ENCODE measurements at regions not wholly inside any gene's neighbourhood (a gene's known extent, or its start where the extent isn't known, plus 50 kb on each side); places are given as distances from the start of the nearest gene placed in this dataset.

- H3K4me3 Mint-ChIP-seq = no peak overlapping the region
- ATAC-seq (ENCODE audit: low read depth) (no peak), DNase-seq (ENCODE audit: low spot score in 2 of 2) (no peak)
- peaks cover 5% of the 10 kb centered on the region for H3K9me3 Mint-ChIP-seq
- H3K36me3 Mint-ChIP-seq = peaks cover 3% of the 10 kb centered on the region
- no peaks in the 10 kb centered on the region for H3K4me1 Mint-ChIP-seq
- no peak overlapping the region for H3K27ac Mint-ChIP-seq
- peaks cover 8% of the 10 kb centered on the region for H3K27me3 Mint-ChIP-seq
Observed at GRCh38 chr22:49192180-49192856, 635.4 kb downstream of the BRD1 start.

GRCh38 chr22:49191506-49191980 is 636.1 kb downstream of the BRD1 start:
- H3K9me3 Mint-ChIP-seq = peaks cover 5% of the 10 kb centered on the region
- H3K27ac Mint-ChIP-seq = no peak overlapping the region
- DNase-seq (ENCODE audit: low spot score in 2 of 2) = no peak
- ATAC-seq (ENCODE audit: low read depth) = no peak
- peaks cover 8% of the 10 kb centered on the region for H3K27me3 Mint-ChIP-seq
- H3K36me3 Mint-ChIP-seq = peaks cover 3% of the 10 kb centered on the region
- no peak overlapping the region for H3K4me3 Mint-ChIP-seq
- H3K4me1 Mint-ChIP-seq = no peaks in the 10 kb centered on the region

GRCh38 chr22:49190816-49191505 is 636.7 kb downstream of the BRD1 start:
- DNase-seq (ENCODE audit: low spot score in 2 of 2) (no peak), ATAC-seq (ENCODE audit: low read depth) (no peak)
- Mint-ChIP-seq H3K4me1 (no peaks in the 10 kb centered on the region), H3K9me3 (peaks cover 5% of the 10 kb centered on the region), H3K27me3 (peaks cover 10% of the 10 kb centered on the region), H3K36me3 (peaks cover 3% of the 10 kb centered on the region), H3K27ac (no peak overlapping the region), H3K4me3 (no peak overlapping the region)

GRCh38 chr22:49189871-49190270 is 637.8 kb downstream of the BRD1 start:
- Mint-ChIP-seq H3K27me3 (peaks cover 14% of the 10 kb centered on the region), H3K4me1 (no peaks in the 10 kb centered on the region), H3K36me3 (peaks cover 5% of the 10 kb centered on the region), H3K4me3 (no peak overlapping the region), H3K27ac (no peak overlapping the region), H3K9me3 (peaks cover 8% of the 10 kb centered on the region)
- no peak for ATAC-seq (ENCODE audit: low read depth)
- no peak for DNase-seq (ENCODE audit: low spot score in 2 of 2)

GRCh38 chr22:49188591-49188990 is 639.1 kb downstream of the BRD1 start:
- Mint-ChIP-seq H3K27me3 (peaks cover 14% of the 10 kb centered on the region), H3K36me3 (peaks cover 5% of the 10 kb centered on the region), H3K4me3 (no peak overlapping the region), H3K4me1 (no peaks in the 10 kb centered on the region), H3K27ac (no peak overlapping the region), H3K9me3 (peaks cover 8% of the 10 kb centered on the region)
- no peak for ATAC-seq (ENCODE audit: low read depth)
- DNase-seq (ENCODE audit: low spot score in 2 of 2) = no peak

GRCh38 chr22:49188091-49188490 is 639.6 kb downstream of the BRD1 start:
- peaks cover 14% of the 10 kb centered on the region for H3K27me3 Mint-ChIP-seq
- H3K4me1 Mint-ChIP-seq = no peaks in the 10 kb centered on the region
- DNase-seq (ENCODE audit: low spot score in 2 of 2) (no peak), ATAC-seq (ENCODE audit: low read depth) (no peak)
- H3K4me3 Mint-ChIP-seq = no peak overlapping the region
- H3K36me3 Mint-ChIP-seq = peaks cover 5% of the 10 kb centered on the region
- peaks cover 8% of the 10 kb centered on the region for H3K9me3 Mint-ChIP-seq
- no peak overlapping the region for H3K27ac Mint-ChIP-seq

- H3K27me3 Mint-ChIP-seq = peaks cover 14% of the 10 kb centered on the region
- ATAC-seq (ENCODE audit: low read depth) = no peak
- no peak for DNase-seq (ENCODE audit: low spot score in 2 of 2)
- no peaks in the 10 kb centered on the region for H3K4me1 Mint-ChIP-seq
- H3K4me3 Mint-ChIP-seq = no peak overlapping the region
- H3K27ac Mint-ChIP-seq = no peak overlapping the region
- peaks cover 5% of the 10 kb centered on the region for H3K36me3 Mint-ChIP-seq
- H3K9me3 Mint-ChIP-seq = peaks cover 8% of the 10 kb centered on the region
Observed at GRCh38 chr22:49186762-49187161, 640.9 kb downstream of the BRD1 start.

GRCh38 chr22:49186293-49186692 is 641.4 kb downstream of the BRD1 start:
- Mint-ChIP-seq H3K4me1 (no peaks in the 10 kb centered on the region), H3K9me3 (peaks cover 8% of the 10 kb centered on the region), H3K27me3 (peaks cover 14% of the 10 kb centered on the region), H3K27ac (no peak overlapping the region), H3K36me3 (peaks cover 5% of the 10 kb centered on the region), H3K4me3 (no peak overlapping the region)
- DNase-seq (ENCODE audit: low spot score in 2 of 2) (no peak), ATAC-seq (ENCODE audit: low read depth) (no peak)

GRCh38 chr22:49185312-49185969 is 642.2 kb downstream of the BRD1 start:
- H3K36me3 Mint-ChIP-seq = peaks cover 5% of the 10 kb centered on the region
- H3K27me3 Mint-ChIP-seq = peaks cover 15% of the 10 kb centered on the region

GRCh38 chr22:49184736-49185135 is 642.9 kb downstream of the BRD1 start:
- Mint-ChIP-seq H3K4me3 (no peak overlapping the region), H3K27ac (no peak overlapping the region), H3K27me3 (peaks cover 14% of the 10 kb centered on the region), H3K36me3 (peaks cover 5% of the 10 kb centered on the region), H3K4me1 (no peaks in the 10 kb centered on the region), H3K9me3 (peaks cover 8% of the 10 kb centered on the region)
- ATAC-seq (ENCODE audit: low read depth) (no peak), DNase-seq (ENCODE audit: low spot score in 2 of 2) (no peak)

More at GRCh38 chr22:49185312-49185969, 642.2 kb downstream of the BRD1 start:
- no peak for DNase-seq (ENCODE audit: low spot score in 2 of 2)
- H3K27ac Mint-ChIP-seq = no peak overlapping the region
- no peaks in the 10 kb centered on the region for H3K4me1 Mint-ChIP-seq
- peaks cover 8% of the 10 kb centered on the region for H3K9me3 Mint-ChIP-seq
- ATAC-seq (ENCODE audit: low read depth) = no peak
- no peak overlapping the region for H3K4me3 Mint-ChIP-seq

- Mint-ChIP-seq H3K27me3 (peaks cover 14% of the 10 kb centered on the region), H3K27ac (no peak overlapping the region), H3K4me1 (no peaks in the 10 kb centered on the region), H3K36me3 (peaks cover 5% of the 10 kb centered on the region), H3K4me3 (no peak overlapping the region), H3K9me3 (peaks cover 8% of the 10 kb centered on the region)
- DNase-seq (ENCODE audit: low spot score in 2 of 2) (no peak), ATAC-seq (ENCODE audit: low read depth) (no peak)
Observed at GRCh38 chr22:49183826-49184216, 643.9 kb downstream of the BRD1 start.

GRCh38 chr22:49183208-49183825 is 644.4 kb downstream of the BRD1 start:
- Mint-ChIP-seq H3K27ac (no peak overlapping the region), H3K4me1 (no peaks in the 10 kb centered on the region), H3K27me3 (peaks cover 12% of the 10 kb centered on the region), H3K36me3 (peaks cover 5% of the 10 kb centered on the region), H3K9me3 (peaks cover 7% of the 10 kb centered on the region), H3K4me3 (no peak overlapping the region)
- DNase-seq (ENCODE audit: low spot score in 2 of 2) (no peak), ATAC-seq (ENCODE audit: low read depth) (no peak)

- peaks cover 3% of the 10 kb centered on the region for H3K9me3 Mint-ChIP-seq
- ATAC-seq (ENCODE audit: low read depth) (no peak), DNase-seq (ENCODE audit: low spot score in 2 of 2) (no peak)
- peaks cover 9% of the 10 kb centered on the region for H3K27me3 Mint-ChIP-seq
- H3K36me3 Mint-ChIP-seq = peaks cover 2% of the 10 kb centered on the region
- no peak overlapping the region for H3K27ac Mint-ChIP-seq
- H3K4me1 Mint-ChIP-seq = no peaks in the 10 kb centered on the region
- no peak overlapping the region for H3K4me3 Mint-ChIP-seq
Observed at GRCh38 chr22:49182416-49182815, 645.3 kb downstream of the BRD1 start.

GRCh38 chr22:49181942-49182341 is 645.7 kb downstream of the BRD1 start:
- DNase-seq (ENCODE audit: low spot score in 2 of 2) (no peak), ATAC-seq (ENCODE audit: low read depth) (no peak)
- peaks cover 2% of the 10 kb centered on the region for H3K36me3 Mint-ChIP-seq
- no peaks in the 10 kb centered on the region for H3K4me1 Mint-ChIP-seq
- H3K27ac Mint-ChIP-seq = no peak overlapping the region
- H3K27me3 Mint-ChIP-seq = peaks cover 9% of the 10 kb centered on the region
- H3K4me3 Mint-ChIP-seq = no peak overlapping the region
- H3K9me3 Mint-ChIP-seq = peaks cover 3% of the 10 kb centered on the region
